Choroid plexus epithelial cell (primary cell): ENCODE measurements at regions not wholly inside any gene's neighbourhood (a gene's known extent, or its start where the extent isn't known, plus 50 kb on each side); places are given as distances from the start of the nearest gene placed in this dataset.

ENCODE experiments used
- DNase-seq: peaks from one replicate; pipeline ENCODE4 v3.0.0-alpha.2; 2010; ENCODE audit warnings: low read depth
- H3K4me3 ChIP-seq: 2 replicates; pipeline ENCODE4 v1.5.1; 2011; ENCODE audit warnings: low read depth, mild to moderate bottlenecking, control low read depth, low read length, moderate library complexity
- TF ChIP-seq, protein P1 (sequence below): conservative IDR thresholded peaks from 2 replicates; pipeline ENCODE4 v1.5.1; 2011; ENCODE audit warnings: low read depth, mild to moderate bottlenecking, control low read depth, inconsistent platforms, low read length, moderate library complexity

DNA sequence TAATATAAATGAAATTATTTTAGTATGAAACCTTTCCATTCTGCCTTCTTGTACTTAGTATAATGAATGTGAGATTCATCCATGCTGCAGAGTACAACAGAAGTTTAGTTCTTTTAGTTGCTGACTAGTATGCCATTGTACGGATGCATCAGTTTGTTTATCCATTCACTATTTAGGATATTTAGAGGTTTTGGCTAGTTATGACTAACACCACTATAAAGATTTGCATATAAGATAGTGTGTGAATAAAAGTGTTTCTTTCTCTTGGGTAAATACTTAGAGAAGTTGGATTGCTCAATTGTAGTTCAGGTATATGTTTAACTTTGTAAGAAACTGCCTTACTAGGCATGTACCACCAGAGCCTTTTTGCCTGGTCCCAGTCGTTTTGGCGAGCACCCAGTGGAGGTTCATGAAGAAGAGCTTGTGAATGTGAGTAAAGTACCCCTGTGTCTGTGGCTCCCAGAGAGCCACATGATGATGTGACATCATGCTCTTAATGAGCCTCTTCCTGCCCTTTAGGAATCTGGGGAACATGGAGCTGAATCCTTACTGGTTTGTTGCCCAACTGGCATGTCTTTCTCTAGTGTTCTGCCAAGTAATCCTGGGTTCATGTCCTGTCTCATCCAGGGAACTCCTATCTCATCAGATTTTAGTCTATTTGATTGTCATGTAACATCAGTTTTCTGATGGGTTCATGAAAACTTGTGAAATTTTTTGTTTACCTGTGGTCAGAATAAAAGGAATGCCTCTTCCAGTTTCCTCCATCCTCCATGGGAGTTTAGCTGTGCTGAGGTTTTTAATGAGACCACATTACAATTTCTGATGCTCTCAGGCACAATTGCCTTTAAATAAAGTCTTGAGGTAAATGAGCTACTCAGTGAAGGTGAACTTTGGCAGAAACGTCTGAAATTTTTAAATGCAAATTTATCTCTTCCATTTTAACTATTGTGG, 234.8 kb downstream of the CASP12 start:
- no peak for DNase-seq
- no peak overlapping the region for H3K4me3 ChIP-seq
- TF ChIP-seq, protein P1, sequence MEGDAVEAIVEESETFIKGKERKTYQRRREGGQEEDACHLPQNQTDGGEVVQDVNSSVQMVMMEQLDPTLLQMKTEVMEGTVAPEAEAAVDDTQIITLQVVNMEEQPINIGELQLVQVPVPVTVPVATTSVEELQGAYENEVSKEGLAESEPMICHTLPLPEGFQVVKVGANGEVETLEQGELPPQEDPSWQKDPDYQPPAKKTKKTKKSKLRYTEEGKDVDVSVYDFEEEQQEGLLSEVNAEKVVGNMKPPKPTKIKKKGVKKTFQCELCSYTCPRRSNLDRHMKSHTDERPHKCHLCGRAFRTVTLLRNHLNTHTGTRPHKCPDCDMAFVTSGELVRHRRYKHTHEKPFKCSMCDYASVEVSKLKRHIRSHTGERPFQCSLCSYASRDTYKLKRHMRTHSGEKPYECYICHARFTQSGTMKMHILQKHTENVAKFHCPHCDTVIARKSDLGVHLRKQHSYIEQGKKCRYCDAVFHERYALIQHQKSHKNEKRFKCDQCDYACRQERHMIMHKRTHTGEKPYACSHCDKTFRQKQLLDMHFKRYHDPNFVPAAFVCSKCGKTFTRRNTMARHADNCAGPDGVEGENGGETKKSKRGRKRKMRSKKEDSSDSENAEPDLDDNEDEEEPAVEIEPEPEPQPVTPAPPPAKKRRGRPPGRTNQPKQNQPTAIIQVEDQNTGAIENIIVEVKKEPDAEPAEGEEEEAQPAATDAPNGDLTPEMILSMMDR = no peak

DNA sequence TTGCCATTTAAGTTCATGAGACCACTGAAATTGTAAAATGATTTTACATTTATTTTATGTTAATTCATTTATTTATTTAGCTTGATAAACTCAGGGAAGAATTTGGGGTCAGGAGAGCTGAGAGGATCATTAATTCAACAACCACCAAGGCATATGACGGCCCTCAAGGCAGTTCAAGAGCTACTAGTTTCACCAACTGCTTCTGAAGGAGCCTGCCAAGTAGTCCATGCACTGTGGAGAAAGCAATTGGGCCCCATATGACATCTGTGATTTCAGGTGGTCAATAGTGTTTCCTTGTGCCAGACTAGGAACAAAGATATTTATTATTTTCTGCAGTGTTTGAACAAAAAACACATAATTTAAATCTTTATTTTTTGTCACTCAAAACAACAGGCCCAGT, 236.4 kb downstream of the CASP12 start:
- no peak for DNase-seq
- TF ChIP-seq, protein P1 = no peak
- H3K4me3 ChIP-seq = no peak overlapping the region

GRCh38 chr11:104661471-104661870, 236.8 kb downstream of the CASP12 start:
- DNase-seq = no peak
- H3K4me3 ChIP-seq = no peak overlapping the region
- TF ChIP-seq, protein P1 = no peak

DNA sequence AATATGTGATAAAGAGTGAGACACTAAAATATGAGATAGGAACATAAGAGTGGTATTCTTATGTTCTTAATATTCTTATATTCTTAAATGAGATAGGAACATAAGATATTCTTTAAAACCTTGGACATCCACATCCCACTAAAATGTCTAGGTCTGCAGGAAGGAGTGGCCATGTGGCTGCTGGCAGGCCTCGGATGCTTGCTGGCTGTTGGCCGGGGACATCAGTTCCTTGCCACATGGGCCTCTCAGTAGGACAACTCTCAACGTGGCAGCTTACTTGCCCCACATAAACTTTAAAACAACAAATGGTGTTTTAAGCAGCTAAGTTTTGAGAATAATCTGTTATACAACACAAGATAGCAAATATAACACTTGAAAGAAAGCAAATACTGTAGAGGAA, 240.1 kb downstream of the CASP12 start:
- H3K4me3 ChIP-seq = no peak overlapping the region
- DNase-seq = no peak
- TF ChIP-seq, protein P1 = no peak

DNA sequence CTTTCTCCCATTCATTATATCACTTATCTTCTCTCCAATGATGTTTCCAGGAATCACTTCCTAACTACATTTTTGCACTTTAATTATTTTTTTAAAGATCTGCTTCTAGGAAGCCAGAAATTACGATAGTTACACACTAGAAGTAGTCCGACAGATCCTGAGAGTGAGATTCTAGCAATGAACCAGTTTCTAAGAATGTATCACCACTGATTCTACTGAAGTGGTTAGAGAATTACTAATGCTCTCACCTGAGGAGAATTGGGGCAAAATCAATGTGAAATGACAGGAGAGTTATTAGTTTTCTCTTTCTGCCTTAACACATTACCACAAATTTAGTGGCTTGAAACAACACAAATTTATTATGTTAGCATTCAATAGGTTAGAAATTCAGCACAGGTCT, 241.2 kb downstream of the CASP12 start:
- no peak for DNase-seq
- TF ChIP-seq, protein P1 = no peak
- H3K4me3 ChIP-seq = no peak overlapping the region

DNA sequence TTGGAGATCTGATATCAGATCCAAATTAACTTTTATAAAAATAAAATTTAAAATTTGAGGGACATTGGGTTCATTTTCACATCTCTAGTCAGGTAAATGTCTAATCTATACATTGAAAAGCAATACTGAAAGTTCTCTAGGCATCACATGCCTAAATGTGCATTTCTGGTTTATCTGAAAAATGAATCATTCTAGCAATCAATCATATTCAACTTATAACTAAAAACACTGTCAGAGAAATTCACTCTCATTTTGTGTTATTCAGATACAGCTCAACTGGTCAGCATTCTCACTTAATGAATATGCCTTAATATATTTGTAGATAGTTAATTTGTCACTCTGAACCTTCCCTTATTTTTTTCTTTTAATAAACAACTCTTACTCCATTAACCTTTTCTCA, 243.2 kb downstream of the CASP12 start:
- no peak overlapping the region for H3K4me3 ChIP-seq
- DNase-seq = no peak
- TF ChIP-seq, protein P1 = no peak
